GM12874 (cell line): ENCODE measurements at regions not wholly inside any gene's neighbourhood (a gene's known extent, or its start where the extent isn't known, plus 50 kb on each side); places are given as distances from the start of the nearest gene placed in this dataset.

Experiments
- TF ChIP-seq, protein P1 (sequence below): IDR thresholded peaks from 2 replicates; pipeline ENCODE4 v1.5.1; 2011; ENCODE audit warnings: low read depth, mild to moderate bottlenecking, control low read depth, low read length, moderate library complexity; ENCODE audit not compliant: insufficient read depth

DNA sequence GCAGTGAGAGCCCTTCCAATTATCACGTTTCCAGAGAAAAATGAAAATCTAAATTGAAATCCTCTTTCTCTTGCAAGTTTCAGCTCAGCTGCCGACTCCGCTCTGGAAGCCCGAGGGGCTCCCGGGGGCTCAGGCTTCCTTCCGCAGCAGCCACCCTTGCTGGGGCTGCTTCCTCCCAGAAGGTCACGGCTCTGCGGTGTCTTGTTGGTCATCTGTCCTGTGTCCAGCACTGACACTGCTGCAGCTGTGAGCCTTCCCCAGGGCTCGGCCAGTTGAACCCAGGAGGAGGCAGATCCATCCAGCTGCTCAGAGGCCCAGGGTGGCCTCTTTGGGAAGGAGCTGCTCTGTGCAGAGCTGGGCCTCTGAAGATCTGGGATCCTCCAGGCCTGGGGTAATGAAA lies 1337.2 kb downstream of the TBC1D22A start:
- TF ChIP-seq, protein P1, sequence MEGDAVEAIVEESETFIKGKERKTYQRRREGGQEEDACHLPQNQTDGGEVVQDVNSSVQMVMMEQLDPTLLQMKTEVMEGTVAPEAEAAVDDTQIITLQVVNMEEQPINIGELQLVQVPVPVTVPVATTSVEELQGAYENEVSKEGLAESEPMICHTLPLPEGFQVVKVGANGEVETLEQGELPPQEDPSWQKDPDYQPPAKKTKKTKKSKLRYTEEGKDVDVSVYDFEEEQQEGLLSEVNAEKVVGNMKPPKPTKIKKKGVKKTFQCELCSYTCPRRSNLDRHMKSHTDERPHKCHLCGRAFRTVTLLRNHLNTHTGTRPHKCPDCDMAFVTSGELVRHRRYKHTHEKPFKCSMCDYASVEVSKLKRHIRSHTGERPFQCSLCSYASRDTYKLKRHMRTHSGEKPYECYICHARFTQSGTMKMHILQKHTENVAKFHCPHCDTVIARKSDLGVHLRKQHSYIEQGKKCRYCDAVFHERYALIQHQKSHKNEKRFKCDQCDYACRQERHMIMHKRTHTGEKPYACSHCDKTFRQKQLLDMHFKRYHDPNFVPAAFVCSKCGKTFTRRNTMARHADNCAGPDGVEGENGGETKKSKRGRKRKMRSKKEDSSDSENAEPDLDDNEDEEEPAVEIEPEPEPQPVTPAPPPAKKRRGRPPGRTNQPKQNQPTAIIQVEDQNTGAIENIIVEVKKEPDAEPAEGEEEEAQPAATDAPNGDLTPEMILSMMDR = no peak

DNA sequence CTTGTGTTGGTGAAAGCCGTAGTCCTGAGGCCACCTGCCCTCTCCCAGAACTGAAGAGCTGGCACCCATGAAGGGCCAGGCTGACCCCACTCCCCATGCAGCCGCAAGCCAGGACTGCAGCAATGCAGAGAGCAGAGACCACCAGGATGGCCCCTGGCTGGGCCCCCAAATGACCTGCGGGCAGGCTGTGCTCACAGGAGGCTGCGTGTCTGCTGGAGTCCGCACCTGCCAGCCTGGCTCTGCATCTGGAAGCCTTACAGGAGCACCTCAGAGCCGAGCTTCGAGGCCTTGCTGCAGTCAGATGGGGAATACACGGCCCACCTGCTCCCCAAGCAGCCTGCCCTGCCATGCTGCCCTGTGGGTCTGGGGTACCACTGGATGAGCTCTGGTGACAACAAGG lies 1336.8 kb downstream of the TBC1D22A start:
- TF ChIP-seq, protein P1 = no peak

DNA sequence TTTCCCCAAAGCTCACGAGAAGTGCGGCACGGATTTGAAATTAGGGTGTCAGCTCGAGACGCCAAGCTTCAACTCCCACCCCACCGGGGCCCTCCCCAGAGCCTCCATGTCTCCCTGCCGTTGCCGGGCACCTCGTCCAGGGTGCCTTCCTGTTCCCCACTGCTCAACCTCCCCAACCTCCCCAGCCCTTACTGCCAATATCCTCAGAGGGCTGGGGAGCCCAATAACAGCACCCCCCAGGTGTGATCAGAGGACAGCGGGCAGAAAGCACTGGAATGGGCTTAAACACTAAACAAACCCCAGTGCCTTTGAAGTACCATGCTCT lies 1336.4 kb downstream of the TBC1D22A start:
- TF ChIP-seq, protein P1 = no peak

DNA sequence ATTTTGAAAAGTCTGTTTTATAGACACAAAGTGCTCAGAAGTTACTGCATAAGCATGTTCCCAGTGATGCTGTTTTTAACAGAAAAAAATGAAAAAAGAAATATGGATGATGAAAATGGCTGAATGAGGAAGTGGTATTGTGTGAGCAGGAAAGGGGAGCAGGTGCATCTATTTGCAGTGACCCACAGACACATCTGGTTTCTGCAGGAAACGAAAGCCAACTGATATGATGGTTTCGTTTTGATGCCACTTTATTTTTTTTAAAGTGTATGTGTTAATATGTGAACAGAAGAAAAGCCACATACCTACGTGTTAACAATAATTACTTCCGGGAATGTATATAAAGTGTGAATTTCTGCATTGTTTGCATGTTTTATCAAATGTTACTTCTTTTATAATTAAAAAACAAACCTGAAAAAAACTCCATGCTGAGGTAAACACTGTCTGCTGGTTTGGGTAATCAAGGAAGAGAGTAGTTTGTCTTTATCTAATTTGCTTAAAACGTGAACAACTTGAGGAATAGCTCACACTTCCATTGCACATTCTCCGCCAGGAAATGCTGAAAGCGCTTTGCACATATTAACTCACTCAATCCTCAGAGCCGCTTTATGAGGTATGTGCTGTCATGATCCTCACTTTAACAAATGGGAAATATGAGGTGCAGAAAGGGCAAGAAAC lies 1335.9 kb downstream of the TBC1D22A start:
- TF ChIP-seq, protein P1 = no peak

DNA sequence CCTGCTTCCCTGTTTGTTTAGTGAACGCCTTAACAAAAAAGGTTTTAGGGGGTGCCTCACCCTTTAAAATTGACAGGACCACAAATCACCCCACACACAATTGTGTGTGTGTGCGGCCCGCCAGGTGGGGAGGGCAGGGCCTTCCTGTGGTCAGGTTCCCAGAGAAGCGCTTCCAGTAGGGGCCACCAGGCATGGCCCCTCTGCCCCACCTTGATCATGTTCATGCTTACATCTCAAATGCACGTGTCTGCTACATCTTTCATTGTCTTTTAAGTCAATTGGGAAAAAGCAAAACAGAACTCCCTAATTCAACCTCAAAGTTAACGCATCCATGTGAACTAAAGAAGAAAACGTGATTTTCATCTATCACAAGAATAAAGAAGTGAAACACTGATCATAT lies 1335.3 kb downstream of the TBC1D22A start:
- TF ChIP-seq, protein P1 = no peak

DNA sequence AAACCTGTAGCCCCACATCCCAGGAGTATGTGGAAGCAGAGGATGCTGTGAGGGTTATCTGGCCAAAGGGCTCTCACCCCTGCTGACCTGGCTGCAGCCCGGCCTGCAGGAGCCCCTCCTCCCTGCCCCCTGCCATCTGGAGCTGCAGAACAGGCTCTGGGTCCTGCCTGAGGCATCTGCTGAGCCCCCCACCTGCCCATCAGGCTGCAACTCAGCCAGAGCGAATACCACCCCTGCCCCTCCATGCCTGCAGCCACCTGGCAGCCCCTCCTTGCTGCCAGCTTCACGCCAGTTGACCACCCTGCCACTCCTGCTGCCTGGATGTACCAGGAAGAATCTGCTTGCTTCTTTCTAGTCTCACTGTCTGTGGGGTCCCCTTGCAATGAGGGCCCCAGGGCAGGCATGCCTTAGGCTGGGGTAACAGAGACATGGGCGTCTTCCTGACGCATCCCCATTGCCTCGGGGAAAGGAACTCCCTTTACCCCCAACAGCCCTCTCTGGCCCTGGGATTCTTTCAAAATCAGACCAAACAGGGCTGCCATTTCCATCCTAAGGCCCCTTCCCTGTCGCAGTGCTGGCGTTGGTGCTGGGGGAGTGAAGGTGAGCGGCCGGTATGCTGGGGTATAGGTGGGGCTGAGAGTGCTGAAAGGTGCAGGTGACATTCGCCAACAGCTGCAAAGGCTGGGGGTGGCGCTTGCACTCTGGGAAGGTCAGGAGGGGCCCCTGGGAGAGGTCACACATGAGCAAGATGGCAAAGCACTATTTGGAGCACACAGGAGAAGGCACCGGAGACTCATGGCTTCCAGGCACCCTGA lies 1334.6 kb downstream of the TBC1D22A start:
- TF ChIP-seq, protein P1 = no peak

DNA sequence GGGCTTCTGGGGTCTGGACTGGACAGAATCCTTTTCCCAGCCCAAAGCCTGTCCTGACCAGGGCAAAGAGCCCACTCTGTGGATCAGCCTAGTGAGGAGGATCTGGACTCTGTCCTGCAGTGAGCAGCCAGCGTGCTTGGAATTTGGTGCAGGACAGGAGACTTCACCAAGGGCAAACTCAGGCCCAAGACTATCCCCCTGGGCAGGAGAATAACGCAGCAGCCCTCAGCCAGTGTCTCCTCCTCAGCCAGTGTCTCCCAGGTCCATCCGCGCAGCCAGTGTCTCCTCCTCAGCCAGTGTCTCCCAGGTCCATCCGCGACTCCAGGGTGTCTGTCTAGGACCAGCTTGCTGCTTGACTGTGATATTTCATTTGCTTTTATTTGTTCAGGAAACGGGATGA lies 1334.0 kb downstream of the TBC1D22A start:
- TF ChIP-seq, protein P1 = no peak
